ENCODE measurements at regions not wholly inside any gene's neighbourhood (a gene's known extent, or its start where the extent isn't known, plus 50 kb on each side); places are given as distances from the start of the nearest gene placed in this dataset.
A peak's percentile ranks its signal among the peaks of the same experiment; 100 is the strongest.

GRCh38 chrX:109843963-109844751, 111.1 kb upstream of the ACSL4 start:
- DNase-seq = no peak

GRCh38 chrX:109844986-109845385, 111.9 kb upstream of the ACSL4 start:
- no peak for DNase-seq

- no peak for DNase-seq
Observed at GRCh38 chrX:109845996-109846395, 112.9 kb upstream of the ACSL4 start.

- no peak for DNase-seq
Observed at GRCh38 chrX:109847257-109848187, 114.5 kb upstream of the ACSL4 start.

- DNase-seq = no peak
Observed at GRCh38 chrX:109848461-109849050, 115.5 kb upstream of the ACSL4 start.

GRCh38 chrX:109854096-109854495, 121.0 kb upstream of the ACSL4 start:
- DNase-seq = no peak

GRCh38 chrX:109855501-109855900, 122.4 kb upstream of the ACSL4 start:
- no peak for DNase-seq

- peak; percentile 51 for DNase-seq
Observed at GRCh38 chrX:109856974-109857373, 123.9 kb upstream of the ACSL4 start.

GRCh38 chrX:109857584-109858228, 124.6 kb upstream of the ACSL4 start:
- no peak for DNase-seq

GRCh38 chrX:109858602-109859341, 125.7 kb upstream of the ACSL4 start:
- DNase-seq = no peak

GRCh38 chrX:109859651-109860050, 126.6 kb upstream of the ACSL4 start:
- DNase-seq = no peak

- DNase-seq = peak; percentile 3
Observed at GRCh38 chrX:109862433-109862832, 129.4 kb upstream of the ACSL4 start.

GRCh38 chrX:109863811-109864210, 130.8 kb upstream of the ACSL4 start:
- DNase-seq = no peak

GRCh38 chrX:109871121-109871888, 131.6 kb upstream of the TMEM164 start:
- DNase-seq = no peak

GRCh38 chrX:109872021-109872732, 130.7 kb upstream of the TMEM164 start:
- no peak for DNase-seq

- no peak for DNase-seq
Observed at GRCh38 chrX:109873574-109873973, 129.3 kb upstream of the TMEM164 start.

- DNase-seq = no peak
Observed at GRCh38 chrX:109873983-109874382, 128.9 kb upstream of the TMEM164 start.

- DNase-seq = no peak
Observed at GRCh38 chrX:109874548-109874947, 128.4 kb upstream of the TMEM164 start.

GRCh38 chrX:109875831-109876230, 127.1 kb upstream of the TMEM164 start:
- no peak for DNase-seq

GRCh38 chrX:109878236-109878635, 124.7 kb upstream of the TMEM164 start:
- DNase-seq = no peak

- no peak for DNase-seq
Observed at GRCh38 chrX:109879991-109880390, 122.9 kb upstream of the TMEM164 start.

All from DMS53 (cell line).